ENCODE measurements at regions not wholly inside any gene's neighbourhood (a gene's known extent, or its start where the extent isn't known, plus 50 kb on each side); places are given as distances from the start of the nearest gene placed in this dataset.

DNA sequence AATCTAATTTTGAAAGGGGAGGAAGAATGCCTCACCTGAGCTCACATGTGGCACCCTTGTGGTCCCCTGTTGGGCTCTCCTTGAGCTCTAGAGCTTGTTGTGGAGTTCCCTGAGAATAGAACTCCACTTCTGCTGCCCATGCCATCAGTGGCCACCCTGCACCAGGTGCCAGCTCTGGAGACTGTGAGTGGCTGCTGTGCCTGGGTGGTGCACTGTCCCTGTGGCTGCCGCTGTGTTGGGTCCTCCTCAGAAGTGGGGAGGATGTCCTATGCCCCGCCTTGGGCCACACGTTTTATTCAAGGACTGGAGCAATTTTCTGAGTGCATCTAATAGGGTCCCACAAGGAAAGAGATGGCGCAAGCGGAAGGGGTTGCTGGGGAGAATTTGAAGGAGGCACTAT is 67.9 kb upstream of the MAP3K7 start:
- TF ChIP-seq CTCF (IDR thresholded peaks at IDR 0.05), result no peak
- TF ChIP-seq POLR2AphosphoS5 (IDR thresholded peaks at IDR 0.05), result no peak
- TF ChIP-seq POLR2A (IDR thresholded peaks at IDR 0.05), result no peak
- TF ChIP-seq EP300 (IDR thresholded peaks at IDR 0.05), result no peak

Measured in upper lobe of left lung (tissue), 4 donors.